H1 (cell line): ENCODE measurements at regions not wholly inside any gene's neighbourhood (a gene's known extent, or its start where the extent isn't known, plus 50 kb on each side); places are given as distances from the start of the nearest gene placed in this dataset.

Experiments used
- CTCF ChIA-PET: fragments of 300-600 bp; sonication (Branson Sonifier 250); formaldehyde crosslinking; loops from one replicate; lab custom pipeline; 2021; ENCODE audit not compliant: partially characterized antibody; lab: Charles Lee
- POLR2A ChIA-PET: fragments of 300-600 bp; sonication (Branson Sonifier 250); formaldehyde crosslinking; loops from one replicate; lab custom pipeline; 2021; ENCODE audit warnings: inconsistent platforms; ENCODE audit not compliant: partially characterized antibody; lab: Charles Lee
- DNase-seq, 2 experiments: peaks; one replicate each; pipeline versions ENCODE4 v3.0.0 to v3.0.0-alpha.2; 2010 to 2022; ENCODE audit warnings: low spot score in 2 of 2, low read depth in 1 of 2, mixed read lengths in 1 of 2
- FAIRE-seq: peaks from 2 replicates; lab custom pipeline; 2011; peaks lifted over from hg19 to GRCh38; lab: Jason Lieb, UNC
- H2AFZ ChIP-seq: 2 replicates; pipeline ENCODE4 v1.8.1; 2012; ENCODE audit warnings: low read length, inconsistent platforms
- H2AK5ac ChIP-seq: 2 replicates; pipeline ENCODE4 v1.6.1; 2013; ENCODE audit warnings: low read depth, low read length
- H2BK120ac ChIP-seq: replicated peaks from 2 replicates; pipeline ENCODE3; 2013; ENCODE audit warnings: low read depth, low read length, inconsistent platforms
- H2BK12ac ChIP-seq: 2 replicates; pipeline ENCODE4 v1.6.1; 2013; ENCODE audit warnings: low read depth, low read length
- H2BK15ac ChIP-seq: 2 replicates; pipeline ENCODE4 v1.6.1; 2013; ENCODE audit warnings: low read length
- H2BK20ac ChIP-seq: 2 replicates; pipeline ENCODE4 v1.6.1; 2013; ENCODE audit warnings: low read length
- H2BK5ac ChIP-seq: 2 replicates; pipeline ENCODE4 v1.6.1; 2013; ENCODE audit warnings: low read depth, low read length
- H3K14ac ChIP-seq: 2 replicates; pipeline ENCODE4 v1.6.1; 2013; ENCODE audit warnings: inconsistent platforms; ENCODE audit not compliant: insufficient read length
- H3K18ac ChIP-seq: 2 replicates; pipeline ENCODE4 v1.6.1; 2013; ENCODE audit warnings: low read length; ENCODE audit errors: extremely low read depth
- H3K23ac ChIP-seq: 2 replicates; pipeline ENCODE4 v1.6.1; 2013; ENCODE audit warnings: inconsistent platforms; ENCODE audit not compliant: insufficient read length
- H3K23me2 ChIP-seq: 2 replicates; pipeline ENCODE4 v1.6.1; 2013; ENCODE audit warnings: low read depth, low read length
- H3K27ac ChIP-seq: 2 replicates; pipeline ENCODE4 v1.6.1; 2011; ENCODE audit warnings: low read depth, low read length, inconsistent platforms
- H3K27me3 ChIP-seq, 4 experiments: replicated peaks in 1 of 4; 1 replicate in 1 of 4; 2 replicates in 3 of 4; pipeline versions ENCODE4 v1.6.1 to v1.8.1; 2011 to 2013; ENCODE audit warnings: low read length in 3 of 4, mild to moderate bottlenecking in 3 of 4, inconsistent platforms in 2 of 4, mixed read lengths in 2 of 4, moderate library complexity in 1 of 4; ENCODE audit not compliant: control insufficient read depth in 3 of 4, insufficient read depth in 3 of 4; ENCODE audit errors: extremely low read depth in 1 of 4
- H3K36me3 ChIP-seq, 4 experiments: 2 replicates each; pipeline versions ENCODE4 v1.6.1 to v1.8.1; 2011 to 2013; ENCODE audit warnings: mild to moderate bottlenecking in 4 of 4, low read length in 3 of 4, moderate library complexity in 2 of 4, control low read depth in 1 of 4, inconsistent platforms in 1 of 4; ENCODE audit not compliant: insufficient read depth in 4 of 4, control insufficient read depth in 2 of 4
- H3K4ac ChIP-seq: replicated peaks from 2 replicates; pipeline ENCODE3; 2013; ENCODE audit warnings: low read length, low read depth, mixed read lengths, inconsistent platforms; ENCODE audit not compliant: insufficient read length
- H3K4me1 ChIP-seq, 4 experiments: replicated peaks in 1 of 4; 1 replicate in 1 of 4; 2 replicates in 3 of 4; pipeline versions ENCODE4 v1.6.1 to v1.8.1; 2011 to 2013; ENCODE audit warnings: low read length in 3 of 4, inconsistent platforms in 2 of 4, mixed read lengths in 1 of 4; ENCODE audit not compliant: insufficient read depth in 4 of 4, control insufficient read depth in 3 of 4
- H3K4me2 ChIP-seq, 2 experiments: 2 replicates each; pipeline versions ENCODE4 v1.6.1 to v1.8.1; 2011 to 2013; ENCODE audit warnings: low read depth in 2 of 2, low read length in 2 of 2, control low read depth in 1 of 2, inconsistent platforms in 1 of 2, mild to moderate bottlenecking in 1 of 2; ENCODE audit not compliant: insufficient read depth in 1 of 2
- H3K4me3 ChIP-seq, 4 experiments: fragments of 200-600, 300-600 bp in 1 of 4; sonication (generic), shearing (Covaris generic), sonication (Bioruptor Twin) in 1 of 4; 2 replicates each; pipeline versions ENCODE4 v1.5.1 to v1.8.1; 2011 to 2016; ENCODE audit warnings: low read length in 4 of 4, low read depth in 3 of 4, control low read depth in 2 of 4, inconsistent platforms in 2 of 4, mild to moderate bottlenecking in 2 of 4, mixed read lengths in 1 of 4, moderate library complexity in 1 of 4; ENCODE audit not compliant: insufficient read depth in 2 of 4; ENCODE audit errors: extremely low read depth in 1 of 4
- H3K56ac ChIP-seq: replicated peaks from 2 replicates; pipeline ENCODE3; 2013; ENCODE audit warnings: low read depth, mild to moderate bottlenecking, mixed read lengths, low read length, inconsistent platforms; ENCODE audit not compliant: insufficient read length
- H3K79me1 ChIP-seq: 2 replicates; pipeline ENCODE4 v1.6.1; 2013; ENCODE audit warnings: low read depth, low read length, control low read depth
- H3K79me2 ChIP-seq, 2 experiments: 2 replicates each; pipeline versions ENCODE4 v1.6.1 to v1.8.1; 2012 to 2013; ENCODE audit warnings: low read length in 2 of 2, mild to moderate bottlenecking in 2 of 2, inconsistent platforms in 1 of 2; ENCODE audit not compliant: insufficient read depth in 2 of 2, control insufficient read depth in 1 of 2
- H3K9ac ChIP-seq, 4 experiments: replicated peaks in 1 of 4; 1 replicate in 1 of 4; 2 replicates in 3 of 4; pipeline versions ENCODE4 v1.6.1 to v1.8.1; 2011 to 2013; ENCODE audit warnings: low read depth in 3 of 4, low read length in 3 of 4, control low read depth in 2 of 4, mild to moderate bottlenecking in 2 of 4, moderate library complexity in 2 of 4, inconsistent platforms in 1 of 4; ENCODE audit errors: extremely low read depth in 1 of 4
- H3K9me3 ChIP-seq, 2 experiments: 2 replicates each; pipeline versions ENCODE4 v1.6.1 to v1.8.1; 2012 to 2013; ENCODE audit warnings: mild to moderate bottlenecking in 2 of 2, moderate library complexity in 2 of 2, control low read depth in 1 of 2, inconsistent platforms in 1 of 2, low read depth in 1 of 2, low read length in 1 of 2, mixed read lengths in 1 of 2; ENCODE audit not compliant: insufficient read depth in 2 of 2
- H4K20me1 ChIP-seq, 2 experiments: replicated peaks in 1 of 2; 2 replicates each; pipeline versions ENCODE3 to v1.8.1; 2011 to 2013; ENCODE audit warnings: inconsistent platforms in 2 of 2, low read length in 2 of 2, mild to moderate bottlenecking in 1 of 2; ENCODE audit not compliant: insufficient read depth in 2 of 2, control insufficient read depth in 1 of 2
- H4K5ac ChIP-seq: 2 replicates; pipeline ENCODE4 v1.6.1; 2013; ENCODE audit warnings: low read length, low read depth, mixed read lengths, inconsistent platforms; ENCODE audit not compliant: insufficient read length
- H4K8ac ChIP-seq: 2 replicates; pipeline ENCODE4 v1.8.0; 2013; ENCODE audit warnings: mild to moderate bottlenecking, moderate library complexity, low read length, inconsistent platforms; ENCODE audit not compliant: insufficient read depth; ENCODE audit errors: extremely low read depth
- H4K91ac ChIP-seq: replicated peaks from 2 replicates; pipeline ENCODE3; 2013; ENCODE audit warnings: low read length, mixed read lengths, inconsistent platforms; ENCODE audit not compliant: insufficient read length
- BACH1 ChIP-seq: IDR thresholded peaks from 2 replicates; pipeline ENCODE4 v1.6.1; 2012; ENCODE audit warnings: low read length, improper control_type of control experiment
- WGBS, 2 experiments: shearing (Covaris generic) in 1 of 2; methylation state at CpG; one replicate each; pipeline versions ENCODE4 v1.1.6 to v1.1.7; 2013 to 2015; ENCODE audit warnings: low lambda C conversion rate in 2 of 2, mixed read lengths in 2 of 2, inconsistent platforms in 1 of 2, low coverage in 1 of 2, missing lambda C conversion rate in 1 of 2; ENCODE audit not compliant: insufficient replicate concordance in 2 of 2, insufficient coverage in 1 of 2, insufficient read length in 1 of 2; ENCODE audit errors: extremely low coverage in 1 of 2, missing lambda C conversion rate in 1 of 2; 5-methylcytosine and 5-hydroxymethylcytosine counted together

GRCh38 chr14:97813556-97813955 is 1016.4 kb downstream of the VRK1 start:
- no peak overlapping the region for H2AK5ac ChIP-seq
- WGBS, 2 experiments, result 96% methylated on average over 5 of the region's 5 CpGs; no CpG with 5 or more reads in 1 of the 2 experiments
- no peaks in the 10 kb centered on the region for H3K27me3 ChIP-seq
- H3K79me1 ChIP-seq, result no peaks in the 10 kb centered on the region
- no peak overlapping the region for H3K14ac ChIP-seq
- H2BK120ac ChIP-seq, result no peak overlapping the region
- FAIRE-seq, result no peak
- DNase-seq, result no peak
- no peak overlapping the region for H2BK5ac ChIP-seq
- no peak overlapping the region for H4K8ac ChIP-seq
- H3K79me2 ChIP-seq, result no peaks in the 10 kb centered on the region
- ChIA-PET CTCF (no interaction called here), POLR2A (no interaction called here)
- H3K27ac ChIP-seq, result no peak overlapping the region
- no peak overlapping the region for H3K56ac ChIP-seq
- H3K4me3 ChIP-seq, result no peak overlapping the region
- no peak overlapping the region for H3K18ac ChIP-seq
- H2BK20ac ChIP-seq, result no peak overlapping the region
- H3K9me3 ChIP-seq, result no peaks in the 10 kb centered on the region; a peak in 1 of 4 replicates
- H3K4ac ChIP-seq, result no peak overlapping the region
- no peaks in the 10 kb centered on the region for H4K20me1 ChIP-seq
- no peak overlapping the region for H4K5ac ChIP-seq
- no peaks in the 10 kb centered on the region for H3K36me3 ChIP-seq
- H2BK12ac ChIP-seq, result no peak overlapping the region
- no peaks in the 10 kb centered on the region for H3K4me1 ChIP-seq
- H4K91ac ChIP-seq, result no peak overlapping the region
- no peak for TF ChIP-seq BACH1
- TF ChIP-seq, all 59 proteins: peak for 0
- Histone ChIP-seq H3K23ac (no peak overlapping the region), H3K23me2 (no peaks in the 10 kb centered on the region), H2AFZ (no peak overlapping the region), H2BK15ac (no peak overlapping the region), H3K4me2 (no peak overlapping the region), H3K9ac (no peak overlapping the region)
